Activated naive CD8-positive, alpha-beta T cell treated with anti-CD3 and anti-CD28 coated beads, Interleukin-2, amount 50 U/mL, for 24 hours (primary cell): ENCODE measurements at regions not wholly inside any gene's neighbourhood (a gene's known extent, or its start where the extent isn't known, plus 50 kb on each side); places are given as distances from the start of the nearest gene placed in this dataset.
"Not testable (repeated sequence)": the region's sequence is repeated elsewhere in the genome, so short reads cannot be mapped to it uniquely, and the experiment has no call there.

Source experiments
- ATAC-seq: fragments of 150-1000 bp; cut with Tn5 transposase; one replicate; pipeline ENCODE4 v1.10.0; 2021
- DNase-seq: peaks from one replicate; pipeline ENCODE4 v3.0.0; 2021
- H3K27ac Mint-ChIP-seq: one replicate; pipeline ENCODE4 v1.8.0; 2021; ENCODE audit warnings: mild to moderate bottlenecking, mixed read lengths
- H3K27me3 Mint-ChIP-seq: one replicate; pipeline ENCODE4 v1.8.0; 2021; ENCODE audit warnings: mixed read lengths
- H3K36me3 Mint-ChIP-seq: one replicate; pipeline ENCODE4 v1.8.0; 2021; ENCODE audit warnings: low read depth, mixed read lengths
- H3K4me1 Mint-ChIP-seq: one replicate; pipeline ENCODE4 v1.8.0; 2021; ENCODE audit warnings: mixed read lengths
- H3K4me3 Mint-ChIP-seq: one replicate; pipeline ENCODE4 v1.8.0; 2021; ENCODE audit warnings: mild to moderate bottlenecking, moderate library complexity, mixed read lengths
- H3K9me3 Mint-ChIP-seq: one replicate; pipeline ENCODE4 v1.8.0; 2021; ENCODE audit warnings: mixed read lengths

- not testable (repeated sequence) for H3K36me3 Mint-ChIP-seq, H3K9me3 Mint-ChIP-seq, H3K27ac Mint-ChIP-seq, DNase-seq, H3K27me3 Mint-ChIP-seq, H3K4me1 Mint-ChIP-seq, ATAC-seq, H3K4me3 Mint-ChIP-seq
Measured at GRCh38 chr3:195999176-195999575, 82.7 kb downstream of the TFRC start.

GRCh38 chr3:195996314-195996713, 85.6 kb downstream of the TFRC start:
- H3K4me3 Mint-ChIP-seq, ATAC-seq, DNase-seq, H3K36me3 Mint-ChIP-seq, H3K27me3 Mint-ChIP-seq, H3K27ac Mint-ChIP-seq, H3K4me1 Mint-ChIP-seq, H3K9me3 Mint-ChIP-seq: not testable (repeated sequence)

GRCh38 chr3:195994343-195994742, 86.0 kb upstream of the TNK2 start:
- not testable (repeated sequence) for H3K4me3 Mint-ChIP-seq, ATAC-seq, H3K27ac Mint-ChIP-seq, H3K9me3 Mint-ChIP-seq, H3K27me3 Mint-ChIP-seq, H3K4me1 Mint-ChIP-seq, H3K36me3 Mint-ChIP-seq
- DNase-seq, result peak; percentile 73

GRCh38 chr3:195993671-195994070, 85.3 kb upstream of the TNK2 start:
- H3K4me3 Mint-ChIP-seq, ATAC-seq, H3K9me3 Mint-ChIP-seq, H3K36me3 Mint-ChIP-seq, H3K27me3 Mint-ChIP-seq, H3K27ac Mint-ChIP-seq, H3K4me1 Mint-ChIP-seq, DNase-seq: not testable (repeated sequence)

- not testable (repeated sequence) for H3K27me3 Mint-ChIP-seq, H3K9me3 Mint-ChIP-seq, ATAC-seq, H3K4me3 Mint-ChIP-seq, DNase-seq, H3K4me1 Mint-ChIP-seq, H3K36me3 Mint-ChIP-seq, H3K27ac Mint-ChIP-seq
Measured at GRCh38 chr3:195992956-195993595, 84.7 kb upstream of the TNK2 start.

- not testable (repeated sequence) for H3K27ac Mint-ChIP-seq, H3K4me3 Mint-ChIP-seq, DNase-seq, H3K36me3 Mint-ChIP-seq, H3K9me3 Mint-ChIP-seq, H3K27me3 Mint-ChIP-seq, ATAC-seq
- peaks cover 10% of the 10 kb centered on the region for H3K4me1 Mint-ChIP-seq
Measured at GRCh38 chr3:195991986-195992385, 83.6 kb upstream of the TNK2 start.

- H3K27me3 Mint-ChIP-seq, DNase-seq, H3K36me3 Mint-ChIP-seq, H3K9me3 Mint-ChIP-seq, ATAC-seq: not testable (repeated sequence)
- Mint-ChIP-seq H3K27ac (peak overlapping the region; percentile 81), H3K4me1 (peaks cover 10% of the 10 kb centered on the region), H3K4me3 (peak overlapping the region; percentile 79)
Measured at GRCh38 chr3:195991243-195991642, 82.9 kb upstream of the TNK2 start.

- DNase-seq, H3K36me3 Mint-ChIP-seq, H3K9me3 Mint-ChIP-seq, ATAC-seq, H3K27me3 Mint-ChIP-seq: not testable (repeated sequence)
- Mint-ChIP-seq H3K4me3 (peak overlapping the region; percentile 79), H3K4me1 (peaks cover 10% of the 10 kb centered on the region), H3K27ac (peak overlapping the region; percentile 81)
Measured at GRCh38 chr3:195990841-195991174, 82.5 kb upstream of the TNK2 start.

GRCh38 chr3:195989921-195990840, 81.8 kb upstream of the TNK2 start:
- not testable (repeated sequence) for H3K9me3 Mint-ChIP-seq
- peak; percentile 96 for DNase-seq

GRCh38 chr3:195989197-195989920, 81.0 kb upstream of the TNK2 start:
- not testable (repeated sequence) for H3K36me3 Mint-ChIP-seq, H3K27me3 Mint-ChIP-seq, H3K27ac Mint-ChIP-seq, H3K9me3 Mint-ChIP-seq
- Mint-ChIP-seq H3K4me3 (peak overlapping the region; percentile 56), H3K4me1 (peaks cover 10% of the 10 kb centered on the region)
- ATAC-seq (peak; percentile 13), DNase-seq (peak; percentile 42)

More at GRCh38 chr3:195989921-195990840, 81.8 kb upstream of the TNK2 start:
- peaks cover 10% of the 10 kb centered on the region for H3K4me1 Mint-ChIP-seq
- H3K27me3 Mint-ChIP-seq, H3K36me3 Mint-ChIP-seq: not testable (repeated sequence)
- peak overlapping the region; percentile 81 for H3K27ac Mint-ChIP-seq
- ATAC-seq, result peak; percentile 89
- H3K4me3 Mint-ChIP-seq, result peak overlapping the region; percentile 79

- not testable (repeated sequence) for H3K27ac Mint-ChIP-seq, H3K36me3 Mint-ChIP-seq, H3K27me3 Mint-ChIP-seq, DNase-seq, ATAC-seq, H3K9me3 Mint-ChIP-seq
- peaks cover 10% of the 10 kb centered on the region for H3K4me1 Mint-ChIP-seq
- peak overlapping the region; percentile 56 for H3K4me3 Mint-ChIP-seq
Measured at GRCh38 chr3:195988764-195989163, 80.4 kb upstream of the TNK2 start.

GRCh38 chr3:195987001-195987400, 78.7 kb upstream of the TNK2 start:
- H3K4me1 Mint-ChIP-seq, result peaks cover 10% of the 10 kb centered on the region
- H3K27me3 Mint-ChIP-seq, H3K9me3 Mint-ChIP-seq, DNase-seq, ATAC-seq, H3K4me3 Mint-ChIP-seq, H3K36me3 Mint-ChIP-seq, H3K27ac Mint-ChIP-seq: not testable (repeated sequence)

- DNase-seq, H3K36me3 Mint-ChIP-seq, H3K27ac Mint-ChIP-seq, ATAC-seq, H3K4me3 Mint-ChIP-seq, H3K9me3 Mint-ChIP-seq, H3K27me3 Mint-ChIP-seq: not testable (repeated sequence)
- H3K4me1 Mint-ChIP-seq, result peaks cover 10% of the 10 kb centered on the region
Measured at GRCh38 chr3:195986576-195986975, 78.2 kb upstream of the TNK2 start.

- not testable (repeated sequence) for ATAC-seq, DNase-seq, H3K27me3 Mint-ChIP-seq, H3K4me1 Mint-ChIP-seq, H3K4me3 Mint-ChIP-seq, H3K9me3 Mint-ChIP-seq, H3K27ac Mint-ChIP-seq, H3K36me3 Mint-ChIP-seq
Measured at GRCh38 chr3:195985348-195985920, 77.1 kb upstream of the TNK2 start.
